ENCODE measurements at regions not wholly inside any gene's neighbourhood (a gene's known extent, or its start where the extent isn't known, plus 50 kb on each side); places are given as distances from the start of the nearest gene placed in this dataset.

GRCh38 chr2:217382794-217383193 is 522.9 kb upstream of the TNP1 start:
- TF ChIP-seq POLR2A (IDR thresholded peaks at IDR 0.05), result no peak
- no peak for TF ChIP-seq CTCF (IDR thresholded peaks at IDR 0.05)

All from prostate gland (tissue), 2 donors.